ENCODE measurements at regions not wholly inside any gene's neighbourhood (a gene's known extent, or its start where the extent isn't known, plus 50 kb on each side); places are given as distances from the start of the nearest gene placed in this dataset.

GRCh38 chr6:12569646-12570045 is 146.9 kb upstream of the PHACTR1 start:
- TF ChIP-seq CTCF (optimal IDR thresholded peaks at IDR 0.05 in 1 of 3, IDR thresholded peaks at IDR 0.05 in 1 of 3, conservative IDR thresholded peaks at IDR 0.05 in 1 of 3; ENCODE audit: extremely low read depth in 1 of 3, insufficient read depth in 2 of 3, low read length in 3 of 3): no peak
- TF ChIP-seq EZH2 (IDR thresholded peaks at IDR 0.05; ENCODE audit: low read length): no peak
